ENCODE measurements at regions not wholly inside any gene's neighbourhood (a gene's known extent, or its start where the extent isn't known, plus 50 kb on each side); places are given as distances from the start of the nearest gene placed in this dataset.

- TF ChIP-seq CTCF (conservative IDR thresholded peaks at IDR 0.05; ENCODE audit: low read depth, low read length): no peak
- TF ChIP-seq EZH2 (IDR thresholded peaks at IDR 0.05; ENCODE audit: low read length, unreplicated experiment): no peak
- TF ChIP-seq EZH2phosphoT487 (IDR thresholded peaks at IDR 0.05; ENCODE audit: borderline replicate concordance, low read length): no peak
These were observed 76.6 kb upstream of the SNRPB2 start for GRCh38 chr20:16653266-16653665.

All from PC-3 (cell line).